Middle frontal gyrus (tissue), 1 donor: ENCODE measurements at regions not wholly inside any gene's neighbourhood (a gene's known extent, or its start where the extent isn't known, plus 50 kb on each side); places are given as distances from the start of the nearest gene placed in this dataset.

Experiments used
- DNase-seq: peaks from one replicate; pipeline ENCODE4 v3.0.0-alpha.2; 2015; ENCODE audit warnings: low spot score; ENCODE audit errors: extremely low spot score

GRCh38 chr5:3285621-3286020 is 310.0 kb upstream of the IRX1 start:
- DNase-seq: no peak

GRCh38 chr5:3284506-3284905 is 311.1 kb upstream of the IRX1 start:
- no peak for DNase-seq

GRCh38 chr5:3282841-3283240 is 312.8 kb upstream of the IRX1 start:
- no peak for DNase-seq

- DNase-seq: no peak
Measured at GRCh38 chr5:3281366-3281765, 314.3 kb upstream of the IRX1 start.

- no peak for DNase-seq
Measured at GRCh38 chr5:3278643-3279042, 317.0 kb upstream of the IRX1 start.

- DNase-seq: no peak
Measured at GRCh38 chr5:3277590-3278196, 317.9 kb upstream of the IRX1 start.

GRCh38 chr5:3276896-3277295 is 318.7 kb upstream of the IRX1 start:
- no peak for DNase-seq

- DNase-seq: no peak
Measured at GRCh38 chr5:3269395-3270169, 326.1 kb upstream of the IRX1 start.

GRCh38 chr5:3268760-3269330 is 326.8 kb upstream of the IRX1 start:
- DNase-seq: no peak

GRCh38 chr5:3266861-3267260 is 328.8 kb upstream of the IRX1 start:
- DNase-seq: no peak

- DNase-seq: no peak
Measured at GRCh38 chr5:3265936-3266335, 329.7 kb upstream of the IRX1 start.

GRCh38 chr5:3265131-3265885 is 330.3 kb upstream of the IRX1 start:
- DNase-seq: peak; percentile 5

- DNase-seq: no peak
Measured at GRCh38 chr5:3262451-3262850, 333.2 kb upstream of the IRX1 start.

GRCh38 chr5:3261081-3261480 is 334.6 kb upstream of the IRX1 start:
- no peak for DNase-seq

GRCh38 chr5:3258050-3258449 is 337.6 kb upstream of the IRX1 start:
- DNase-seq: no peak

GRCh38 chr5:3252235-3252634 is 343.4 kb upstream of the IRX1 start:
- no peak for DNase-seq

GRCh38 chr5:3251784-3252183 is 343.8 kb upstream of the IRX1 start:
- no peak for DNase-seq

- no peak for DNase-seq
Measured at GRCh38 chr5:3249401-3249800, 346.2 kb upstream of the IRX1 start.

GRCh38 chr5:3237276-3237868 is 358.3 kb upstream of the IRX1 start:
- DNase-seq: no peak

GRCh38 chr5:3234566-3234965 is 361.1 kb upstream of the IRX1 start:
- DNase-seq: no peak

- DNase-seq: no peak
Measured at GRCh38 chr5:3230941-3231340, 364.7 kb upstream of the IRX1 start.

GRCh38 chr5:3230254-3230653 is 365.4 kb upstream of the IRX1 start:
- DNase-seq: no peak
